Fibroblast of skin of left quadriceps (primary cell): ENCODE measurements at regions not wholly inside any gene's neighbourhood (a gene's known extent, or its start where the extent isn't known, plus 50 kb on each side); places are given as distances from the start of the nearest gene placed in this dataset.
"Not testable (repeated sequence)": the region's sequence is repeated elsewhere in the genome, so short reads cannot be mapped to it uniquely, and the experiment has no call there.

Experiments
- DNase-seq, 2 experiments: peaks; one replicate each; pipeline ENCODE4 v3.0.0-alpha.2; 2013; ENCODE audit warnings: low read depth in 2 of 2

DNA sequence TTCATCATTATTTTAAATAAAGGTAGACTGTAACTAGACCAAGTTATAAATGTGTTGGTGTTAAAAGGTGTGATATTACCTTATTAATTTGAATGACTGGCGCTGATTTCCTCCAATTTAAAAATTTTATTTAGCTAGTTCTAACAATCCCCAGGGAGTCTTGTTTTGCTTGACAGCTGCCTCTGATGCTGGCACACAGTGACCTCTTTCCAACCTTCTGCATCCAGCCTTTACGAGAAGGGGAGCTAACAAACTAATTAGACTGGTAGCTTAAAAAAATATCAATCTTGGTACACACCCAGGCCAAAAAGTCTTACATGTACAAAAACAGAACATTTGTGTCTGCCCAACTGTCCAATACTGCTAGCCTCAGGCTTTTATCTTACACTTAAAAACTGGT is 51.8 kb upstream of the ENPEP start:
- no peak for DNase-seq

- no peak for DNase-seq
These were observed 57.3 kb upstream of the ENPEP start for GRCh38 chr4:110418641-110419040.

DNA sequence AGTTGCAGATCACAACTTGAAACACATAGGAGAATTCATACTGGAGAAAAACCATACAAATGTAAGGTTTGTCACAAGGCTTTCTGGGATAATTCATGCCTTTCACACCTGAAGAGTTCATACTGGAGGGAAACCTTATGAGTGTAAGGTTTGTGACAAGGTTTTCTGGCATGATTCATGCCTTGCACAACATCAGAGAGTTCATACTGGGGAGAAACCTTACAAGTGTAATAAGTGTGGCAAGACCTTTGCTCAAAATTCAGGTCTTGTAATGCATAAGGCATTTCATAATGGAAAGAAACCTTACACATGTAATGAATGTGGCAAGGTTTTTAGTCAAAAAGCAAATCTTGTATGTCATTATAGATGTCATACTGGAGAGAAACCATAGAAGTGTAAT is 58.8 kb upstream of the ENPEP start:
- no peak for DNase-seq

GRCh38 chr4:110415478-110415877 is 60.5 kb upstream of the ENPEP start:
- DNase-seq, result no peak

DNA sequence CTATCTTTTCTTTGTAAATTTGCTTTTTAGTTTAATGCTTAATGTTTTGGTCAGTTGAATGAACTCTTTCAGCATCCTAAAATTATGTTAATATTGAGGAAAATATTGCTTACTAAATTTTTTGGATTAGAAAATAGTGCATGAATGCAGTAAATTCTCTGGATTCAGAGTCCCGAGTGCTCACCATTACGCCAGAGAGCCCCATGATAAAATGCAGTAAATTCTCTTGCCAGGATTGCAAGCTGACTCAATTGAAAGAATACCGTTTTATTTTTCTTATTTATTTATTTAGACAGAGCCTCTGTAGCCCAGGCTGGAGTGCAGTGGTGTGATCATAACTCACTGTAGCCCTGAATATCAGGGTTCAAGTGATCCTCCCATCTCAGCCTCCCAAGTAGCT is 60.9 kb upstream of the ENPEP start:
- DNase-seq, result no peak

DNA sequence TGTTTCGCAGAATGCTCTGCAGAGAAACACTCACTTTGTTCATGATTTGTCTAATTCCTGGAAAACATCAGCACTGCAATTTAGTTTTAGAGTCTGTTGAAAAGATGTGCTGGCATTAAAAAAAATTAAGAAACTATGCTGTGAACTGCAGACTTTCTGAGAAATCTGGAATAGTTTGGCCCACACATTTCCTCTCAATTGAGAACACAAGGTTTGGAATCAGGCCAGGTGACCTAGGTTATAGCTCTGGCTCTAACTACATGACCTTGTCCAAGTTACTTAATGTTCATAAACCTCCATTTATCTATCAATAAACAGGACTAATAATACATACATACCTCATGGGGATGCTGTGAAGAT is 61.4 kb upstream of the ENPEP start:
- DNase-seq, result no peak

- peak; percentile 47 to 51 for DNase-seq
These were observed 62.0 kb upstream of the ENPEP start for GRCh38 chr4:110413807-110414560.

DNA sequence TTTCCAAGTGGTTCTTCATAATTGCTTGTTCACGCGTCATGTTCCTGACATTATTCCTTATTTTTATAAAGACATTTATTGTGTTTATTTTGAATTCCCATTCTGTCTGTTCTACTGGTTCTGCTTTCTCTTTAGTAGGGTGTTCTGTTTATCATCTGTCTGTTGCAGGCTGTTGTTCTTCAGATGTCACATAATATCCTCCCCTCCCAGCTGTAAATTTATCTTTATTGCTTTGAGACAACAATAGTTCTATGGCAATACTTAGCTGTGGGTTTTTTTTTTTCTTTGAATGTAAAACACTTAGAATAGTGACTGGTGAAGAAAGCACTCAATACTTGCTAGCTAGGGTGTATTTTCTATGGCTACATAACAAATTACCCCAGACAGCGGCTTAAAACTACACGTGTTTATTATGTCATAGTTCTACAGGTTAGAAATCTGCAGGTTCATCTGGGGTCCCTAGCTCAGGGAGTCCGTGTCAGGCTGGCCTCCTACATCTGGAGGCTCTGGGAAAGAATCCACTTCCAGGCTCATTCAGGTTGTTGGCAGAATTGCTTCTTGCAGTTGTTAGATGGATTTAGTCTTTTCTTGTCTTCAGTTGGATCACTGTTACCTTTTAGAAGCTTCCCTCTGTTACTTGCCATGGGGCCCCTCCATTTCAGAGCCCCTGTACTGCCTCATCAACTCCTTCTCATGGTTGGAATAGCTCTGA is 63.4 kb upstream of the ENPEP start:
- no peak for DNase-seq

- no peak for DNase-seq
These were observed 64.4 kb upstream of the ENPEP start for GRCh38 chr4:110411574-110412011.

DNA sequence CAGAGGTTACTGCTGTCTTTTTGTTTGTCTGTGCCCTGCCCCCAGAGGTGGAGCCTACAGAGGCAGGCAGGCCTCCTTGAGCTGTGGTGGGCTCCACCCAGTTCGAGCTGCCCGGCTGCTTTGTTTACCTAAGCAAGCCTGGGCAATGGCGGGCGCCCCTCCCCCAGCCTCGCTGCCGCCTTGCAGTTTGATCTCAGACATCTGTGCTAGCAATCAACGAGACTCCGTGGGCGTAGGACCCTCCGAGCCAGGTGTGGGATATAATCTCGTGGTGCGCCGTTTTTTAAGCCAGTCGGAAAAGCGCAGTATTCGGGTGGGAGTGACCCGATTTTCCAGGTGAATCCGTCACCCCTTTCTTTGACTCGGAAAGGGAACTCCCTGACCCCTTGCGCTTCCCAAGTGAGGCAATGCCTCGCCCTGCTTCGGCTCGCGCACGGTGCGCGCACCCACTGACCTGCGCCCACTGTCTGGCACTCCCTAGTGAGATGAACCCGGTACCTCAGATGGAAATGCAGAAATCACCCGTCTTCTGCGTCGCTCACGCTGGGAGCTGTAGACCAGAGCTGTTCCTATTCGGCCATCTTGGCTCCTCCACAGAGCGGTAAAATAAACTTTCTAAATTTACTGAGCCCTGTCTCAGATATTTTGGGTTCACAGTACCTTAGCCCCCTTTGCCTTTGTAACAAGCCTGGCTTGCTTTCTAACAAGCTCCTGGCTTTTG is 64.9 kb upstream of the ENPEP start:
- not testable (repeated sequence) for DNase-seq

- no peak for DNase-seq
These were observed 75.9 kb upstream of the ENPEP start for GRCh38 chr4:110400086-110400485.

- DNase-seq, result not testable (repeated sequence)
These were observed 76.9 kb upstream of the ENPEP start for GRCh38 chr4:110399046-110399445.

GRCh38 chr4:110396963-110397362 is 79.0 kb upstream of the ENPEP start:
- DNase-seq, result no peak

DNA sequence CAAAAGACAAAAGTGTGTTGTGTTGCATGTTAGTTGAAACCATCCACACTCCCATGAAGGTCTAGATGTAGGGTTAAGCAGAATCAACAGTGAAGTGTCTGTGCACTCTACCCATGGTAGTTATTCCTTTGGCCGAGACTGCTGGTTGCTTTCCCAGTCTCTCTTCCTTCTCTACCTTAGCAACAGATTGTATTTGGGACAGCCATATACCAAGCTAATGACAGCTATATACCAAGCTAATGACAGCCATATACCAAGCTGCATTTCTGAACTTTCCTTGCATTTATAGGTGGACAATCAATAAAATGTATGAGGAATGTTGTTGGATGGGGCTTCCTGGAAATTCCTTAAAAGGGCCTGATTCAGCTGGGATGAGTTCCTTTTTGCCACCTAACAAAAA is 80.5 kb upstream of the ENPEP start:
- no peak for DNase-seq

DNA sequence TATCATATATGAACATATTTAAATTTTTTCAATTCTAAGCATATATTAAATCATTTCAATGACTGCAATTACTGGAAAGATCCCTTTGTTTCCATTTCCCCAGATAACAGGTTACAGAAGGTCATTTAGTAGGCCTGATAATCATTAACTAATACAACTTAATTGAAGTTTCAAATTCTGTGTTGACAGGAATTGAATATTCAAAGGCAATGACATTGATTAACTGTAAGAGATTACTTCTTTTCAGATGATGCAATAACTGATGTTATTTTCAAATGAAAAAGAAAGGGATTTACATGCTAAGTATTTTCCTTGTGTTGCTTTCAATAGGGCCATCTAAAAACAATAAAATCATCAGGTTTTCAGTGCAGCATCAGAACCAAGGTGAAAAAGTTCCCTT is 81.1 kb upstream of the ENPEP start:
- no peak for DNase-seq

DNA sequence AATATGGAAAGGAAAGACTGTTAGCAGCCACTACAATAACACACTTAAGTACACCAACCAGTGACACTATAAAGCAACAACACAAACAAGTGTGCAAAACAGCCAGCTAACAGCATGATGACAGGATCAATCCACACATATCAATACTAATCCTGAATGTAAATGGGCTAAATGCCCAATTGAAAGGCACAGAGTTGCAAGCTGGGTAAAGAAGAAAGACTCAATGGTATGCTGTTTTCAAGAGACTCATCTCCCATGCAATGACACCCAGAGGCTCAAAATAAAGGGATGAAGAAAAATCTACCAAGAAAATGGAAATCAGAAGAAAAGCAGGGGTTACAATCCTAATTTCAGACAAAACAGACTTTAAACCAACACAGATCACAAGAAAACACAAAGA is 94.2 kb upstream of the ENPEP start:
- DNase-seq, result no peak

GRCh38 chr4:110372485-110372884 is 103.5 kb upstream of the ENPEP start:
- no peak for DNase-seq

DNA sequence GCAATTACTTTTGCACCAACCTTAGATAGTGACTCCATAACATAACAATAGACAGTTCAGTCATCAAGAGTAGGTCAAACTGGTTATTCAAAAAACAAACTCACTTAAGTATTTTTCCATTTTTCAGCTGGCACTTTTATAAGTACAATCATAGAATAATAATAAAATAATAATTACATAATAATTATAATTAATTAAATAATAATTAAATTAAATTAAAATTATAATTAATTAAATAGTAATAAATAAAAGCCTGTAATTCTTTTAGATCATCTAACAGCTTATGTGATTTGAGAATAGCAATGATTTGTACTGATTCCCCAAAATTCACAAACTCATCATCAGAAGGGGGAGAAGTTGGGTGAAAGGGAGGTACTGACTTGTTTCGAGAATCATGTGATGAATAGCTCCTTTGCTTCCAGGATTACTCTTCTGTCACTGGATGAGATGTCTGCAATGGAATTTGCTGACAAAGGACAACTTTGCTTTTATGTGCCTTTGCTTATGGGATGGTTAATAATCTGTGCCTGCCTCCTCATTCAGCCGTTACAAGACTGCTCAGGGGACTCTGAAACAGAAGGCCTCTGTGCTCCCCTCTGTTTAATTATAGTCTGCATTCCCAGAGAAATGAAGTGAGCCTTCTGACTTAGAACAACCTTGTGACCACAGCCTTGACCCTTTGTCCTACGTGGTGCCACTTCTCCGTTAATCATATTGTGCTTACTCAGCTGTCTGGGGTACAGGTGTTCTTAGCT is 104.8 kb upstream of the ENPEP start:
- no peak for DNase-seq

DNA sequence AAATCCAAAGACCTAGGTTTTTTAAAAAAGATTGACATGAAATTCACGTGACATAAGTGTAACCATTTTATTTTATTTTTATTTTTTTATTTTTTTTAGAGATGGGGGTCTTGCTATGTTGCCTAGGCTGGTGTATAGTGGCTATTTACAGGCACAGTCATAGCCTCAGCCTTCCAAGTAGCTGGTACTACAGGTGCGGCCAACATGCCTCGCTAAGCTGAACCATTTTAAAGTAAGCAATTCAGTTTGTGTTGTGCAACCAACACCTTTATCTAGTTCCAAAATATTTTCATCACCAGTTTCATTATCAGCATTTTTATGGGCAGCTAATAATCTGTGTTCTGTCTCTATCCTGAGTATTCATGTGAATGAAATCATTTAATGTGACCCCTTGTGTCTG is 107.5 kb upstream of the ENPEP start:
- DNase-seq, result no peak

DNA sequence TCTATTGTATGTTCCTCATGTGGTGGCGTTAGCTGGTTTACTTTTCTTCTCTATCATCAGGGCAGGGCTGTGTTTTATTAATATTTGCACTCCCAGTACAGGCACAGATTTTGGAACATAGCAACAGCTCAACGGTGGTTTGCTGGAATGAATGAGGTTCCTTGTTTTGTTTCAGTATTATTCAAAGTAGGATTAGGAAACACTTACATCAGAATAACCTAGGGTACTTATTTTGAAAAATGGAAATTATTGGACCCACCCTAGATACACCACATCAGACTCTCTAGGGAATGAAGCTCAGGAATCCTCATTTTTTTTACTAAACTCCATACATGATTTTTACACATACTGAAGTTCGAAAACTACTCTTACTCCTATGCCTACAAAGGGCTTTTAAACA is 108.8 kb upstream of the ENPEP start:
- no peak for DNase-seq

DNA sequence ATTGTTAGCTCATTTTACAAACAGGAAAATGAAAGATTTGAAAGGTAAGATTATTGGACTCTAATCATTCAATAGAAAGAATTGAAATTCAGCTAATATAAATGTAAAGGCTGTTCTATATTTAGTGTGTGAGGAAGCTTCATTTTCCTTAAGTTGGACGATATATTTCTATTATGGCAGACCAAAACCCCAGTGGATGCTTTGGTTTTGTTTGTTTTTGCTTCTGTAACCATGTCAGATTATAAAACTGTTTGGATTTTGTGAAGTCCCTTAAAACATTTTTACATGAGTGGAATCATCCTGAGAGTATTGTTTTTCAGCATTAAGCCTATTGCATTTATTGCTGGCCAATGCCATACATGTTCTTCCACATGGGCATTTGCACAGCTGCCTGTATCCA is 110.2 kb upstream of the ENPEP start:
- DNase-seq, result no peak

DNA sequence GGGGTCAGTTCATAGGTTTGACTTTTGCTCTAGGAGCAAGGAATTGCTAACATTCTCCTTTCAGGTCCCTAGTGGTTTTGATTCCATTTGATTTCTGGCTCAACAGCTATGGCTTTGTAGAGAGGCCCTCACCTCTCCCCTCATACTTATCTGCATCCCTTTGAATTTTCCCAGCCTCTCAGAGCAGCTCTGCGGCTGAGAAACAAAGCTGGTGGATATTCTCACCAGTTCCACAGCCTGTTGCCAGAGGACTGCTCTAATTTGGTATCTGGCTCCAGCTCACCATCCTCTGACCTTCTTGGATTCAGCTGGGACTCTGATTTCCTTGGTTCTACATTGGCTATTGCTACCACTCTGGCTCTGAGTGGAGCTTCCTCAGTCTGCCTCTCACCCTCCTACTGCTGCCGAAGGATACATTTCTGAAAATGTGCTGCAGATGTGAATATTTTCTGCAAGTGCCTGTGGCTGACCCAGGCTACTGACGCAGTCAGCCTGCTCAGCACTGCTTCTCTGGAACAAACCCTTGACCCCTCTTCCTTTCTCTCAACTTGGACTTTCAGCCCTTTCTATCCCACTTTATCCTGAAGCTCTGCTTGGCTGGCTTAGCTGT is 110.9 kb upstream of the ENPEP start:
- DNase-seq, result no peak
